Liver (tissue), 8 donors: ENCODE measurements at regions not wholly inside any gene's neighbourhood (a gene's known extent, or its start where the extent isn't known, plus 50 kb on each side); places are given as distances from the start of the nearest gene placed in this dataset.

Experiments used
- DNase-seq: peaks from one replicate; pipeline ENCODE4 v3.0.0-alpha.2; 2017; ENCODE audit warnings: low spot score
- H3K27ac ChIP-seq, 2 donors: one replicate each; pipeline ENCODE4 v1.7.0; 2013; ENCODE audit warnings: inconsistent platforms in 2 of 2, low read length in 2 of 2, control low read depth in 1 of 2, low read depth in 1 of 2, mild to moderate bottlenecking in 1 of 2
- H3K27me3 ChIP-seq, 4 donors: one replicate each; pipeline versions ENCODE4 v1.6.1 to v1.7.0; 2013; ENCODE audit warnings: low read length in 3 of 4, inconsistent platforms in 1 of 4, mild to moderate bottlenecking in 1 of 4, moderate library complexity in 1 of 4; ENCODE audit not compliant: control insufficient read depth in 4 of 4, insufficient read depth in 4 of 4
- H3K36me3 ChIP-seq, 4 donors: one replicate each; pipeline versions ENCODE4 v1.6.1 to v1.7.0; 2013; ENCODE audit warnings: low read length in 3 of 4, mild to moderate bottlenecking in 3 of 4, low read depth in 1 of 4, moderate library complexity in 1 of 4; ENCODE audit not compliant: control insufficient read depth in 4 of 4, insufficient read depth in 3 of 4
- H3K4me1 ChIP-seq, 4 donors: one replicate each; pipeline versions ENCODE4 v1.6.1 to v1.7.0; 2013; ENCODE audit warnings: low read length in 3 of 4, mild to moderate bottlenecking in 3 of 4, moderate library complexity in 1 of 4; ENCODE audit not compliant: control insufficient read depth in 4 of 4, insufficient read depth in 4 of 4
- H3K4me3 ChIP-seq, 3 donors: one replicate each; pipeline versions ENCODE4 v1.6.1 to v1.7.0; 2013; ENCODE audit warnings: low read length in 3 of 3, control low read depth in 1 of 3, low read depth in 1 of 3, mild to moderate bottlenecking in 1 of 3
- H3K9ac ChIP-seq, 2 donors: one replicate each; pipeline ENCODE4 v1.7.0; 2013; ENCODE audit warnings: low read length in 2 of 2, mild to moderate bottlenecking in 2 of 2, moderate library complexity in 2 of 2, control low read depth in 1 of 2, low read depth in 1 of 2
- H3K9me3 ChIP-seq, 4 donors: one replicate each; pipeline versions ENCODE4 v1.6.1 to v1.7.0; 2013; ENCODE audit warnings: low read length in 3 of 4; ENCODE audit not compliant: control insufficient read depth in 4 of 4
- CTCF ChIP-seq: fragments of 150-350 bp; IDR thresholded peaks from 2 replicates; pipeline ENCODE4 v1.5.1; 2017; ENCODE audit warnings: improper control_type of control experiment, low read depth, low read length; ENCODE audit not compliant: missing input control
- EGR1 ChIP-seq, 2 donors: IDR thresholded peaks; 2 replicates each; pipeline ENCODE4 v1.6.1; 2016 to 2018; ENCODE audit warnings: antibody characterized with exemption in 2 of 2, low read depth in 2 of 2
- HNF4A ChIP-seq, 2 donors: conservative IDR thresholded peaks; 2 replicates each; pipeline ENCODE4 v1.6.1; 2016; ENCODE audit warnings: antibody characterized with exemption in 2 of 2, mild to moderate bottlenecking in 2 of 2
- HNF4G ChIP-seq: IDR thresholded peaks from 2 replicates; pipeline ENCODE4 v1.6.1; 2016; ENCODE audit warnings: antibody characterized with exemption
- JUND ChIP-seq, 2 donors: IDR thresholded peaks; 2 replicates each; pipeline ENCODE4 v1.6.1; 2016; ENCODE audit warnings: antibody characterized with exemption in 2 of 2
- NR2F2 ChIP-seq: IDR thresholded peaks from 2 replicates; pipeline ENCODE4 v1.6.1; 2016; ENCODE audit warnings: antibody characterized with exemption
- RAD21 ChIP-seq, 2 donors: IDR thresholded peaks; 2 replicates each; pipeline ENCODE4 v1.6.1; 2016; ENCODE audit warnings: antibody characterized with exemption in 2 of 2, mild to moderate bottlenecking in 2 of 2
- REST ChIP-seq: IDR thresholded peaks from 2 replicates; pipeline ENCODE4 v1.6.1; 2016; ENCODE audit warnings: antibody characterized with exemption, mild to moderate bottlenecking
- RXRA ChIP-seq, 2 donors: IDR thresholded peaks; 2 replicates each; pipeline ENCODE4 v1.6.1; 2017 to 2018; ENCODE audit warnings: antibody characterized with exemption in 2 of 2, mild to moderate bottlenecking in 1 of 2
- SP1 ChIP-seq: IDR thresholded peaks from 2 replicates; pipeline ENCODE4 v1.6.1; 2018; ENCODE audit warnings: antibody characterized with exemption, mild to moderate bottlenecking
- TAF1 ChIP-seq: conservative IDR thresholded peaks from 2 replicates; pipeline ENCODE4 v1.6.1; 2016; ENCODE audit warnings: antibody characterized with exemption, mild to moderate bottlenecking
- YY1 ChIP-seq: IDR thresholded peaks from 2 replicates; pipeline ENCODE4 v1.6.1; 2016; ENCODE audit warnings: antibody characterized with exemption, mild to moderate bottlenecking
- WGBS: extraction: QIAGEN DNeasy Blood & Tissue Kit; methylation state at CpG from one replicate; pipeline ENCODE4 v1.1.7; 2013; 5-methylcytosine and 5-hydroxymethylcytosine counted together
- TF ChIP-seq, protein P1 (sequence below): IDR thresholded peaks from 2 replicates; pipeline ENCODE4 v1.6.1; 2016; ENCODE audit warnings: antibody characterized with exemption
- TF ChIP-seq, protein P2 (sequence below): IDR thresholded peaks from 2 replicates; pipeline ENCODE4 v1.6.1; 2016; ENCODE audit warnings: antibody characterized with exemption
- donor health status: healthy.
- donor health status: healthy.
- donor health status: healthy.
- donor health status: healthy.
- donor health status: healthy.

- Histone ChIP-seq H3K9me3 (peaks cover 0 to 3% (median 0%) of the 10 kb centered on the region in 4 donors), H3K4me3 (no peak overlapping the region), H3K4me1 (no peaks in the 10 kb centered on the region), H3K36me3 (no peaks in the 10 kb centered on the region), H3K27ac (no peak overlapping the region), H3K9ac (no peak overlapping the region), H3K27me3 (no peaks in the 10 kb centered on the region)
- TF ChIP-seq, protein P1, sequence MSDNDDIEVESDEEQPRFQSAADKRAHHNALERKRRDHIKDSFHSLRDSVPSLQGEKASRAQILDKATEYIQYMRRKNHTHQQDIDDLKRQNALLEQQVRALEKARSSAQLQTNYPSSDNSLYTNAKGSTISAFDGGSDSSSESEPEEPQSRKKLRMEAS = no peak
- TF ChIP-seq TAF1 (no peak), JUND (IDR thresholded peaks at IDR 0.05) (no peak), YY1 (no peak), HNF4G (no peak), HNF4A (conservative IDR thresholded peaks at IDR 0.05) (no peak), REST (no peak), EGR1 (IDR thresholded peaks at IDR 0.05; ENCODE audit: low read depth in 2 of 2) (no peak), SP1 (no peak), NR2F2 (no peak), CTCF (no peak), RXRA (IDR thresholded peaks at IDR 0.05) (no peak)
- TF ChIP-seq, protein P2, sequence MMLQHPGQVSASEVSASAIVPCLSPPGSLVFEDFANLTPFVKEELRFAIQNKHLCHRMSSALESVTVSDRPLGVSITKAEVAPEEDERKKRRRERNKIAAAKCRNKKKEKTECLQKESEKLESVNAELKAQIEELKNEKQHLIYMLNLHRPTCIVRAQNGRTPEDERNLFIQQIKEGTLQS = no peak
- whole genome bisulfite sequencing = 69% methylated on average over 11 of the region's 11 CpGs
- DNase-seq = no peak
Observed at GRCh38 chr7:50184271-50184990, 91.4 kb upstream of the ZPBP start.

GRCh38 chr7:50182759-50183158, 89.7 kb upstream of the ZPBP start:
- H3K27me3 ChIP-seq = peaks cover 0 to 4% (median under 1%) of the 10 kb centered on the region in 4 donors
- 59% methylated on average over 3 of the region's 3 CpGs for WGBS
- no peak for DNase-seq
- TF ChIP-seq SP1 = no peak
- no peak for TF ChIP-seq CTCF
- no peak for TF ChIP-seq YY1
- no peak for TF ChIP-seq RAD21 (IDR thresholded peaks at IDR 0.05)
- TF ChIP-seq TAF1 = no peak
- no peaks in the 10 kb centered on the region for H3K4me1 ChIP-seq
- H3K36me3 ChIP-seq = no peaks in the 10 kb centered on the region
- no peaks in the 10 kb centered on the region for H3K9me3 ChIP-seq
- H3K27ac ChIP-seq = no peak overlapping the region
- no peak overlapping the region for H3K9ac ChIP-seq
- no peak overlapping the region for H3K4me3 ChIP-seq
